SK-N-MC (cell line): ENCODE measurements at regions not wholly inside any gene's neighbourhood (a gene's known extent, or its start where the extent isn't known, plus 50 kb on each side); places are given as distances from the start of the nearest gene placed in this dataset.

Source experiments
- EZH2 ChIP-seq: fragments of 200-600 bp; sonication (generic); IDR thresholded peaks from one replicate; pipeline ENCODE4 v1.6.1; 2017; ENCODE audit warnings: antibody characterized with exemption
- POLR2AphosphoS5 ChIP-seq: IDR thresholded peaks from 2 replicates; pipeline ENCODE4 v1.6.1; 2012; ENCODE audit warnings: mild to moderate bottlenecking, low read depth, low read length, borderline replicate concordance

DNA sequence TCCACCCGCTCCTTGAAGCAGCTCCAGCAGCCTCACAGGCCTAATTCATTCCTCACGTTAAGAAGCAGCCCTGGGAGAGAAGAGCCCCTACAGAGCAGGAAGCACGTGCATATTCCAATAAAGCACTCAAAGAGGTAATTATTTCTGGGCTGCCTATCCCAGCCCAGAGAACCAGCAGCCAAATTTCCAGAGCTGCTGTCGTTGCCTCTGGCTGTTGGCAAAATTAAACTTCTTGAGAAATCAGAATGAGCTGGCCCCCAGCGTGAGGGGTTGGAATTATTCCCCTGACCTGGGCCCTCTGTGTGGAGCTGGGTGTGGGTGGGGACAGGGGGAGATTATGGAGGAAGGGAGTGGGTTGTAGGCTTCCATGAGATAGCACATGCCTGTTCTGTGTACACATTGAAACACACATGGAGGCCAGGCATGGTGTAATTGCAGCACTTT is 86.8 kb upstream of the HSPA9 start:
- TF ChIP-seq POLR2AphosphoS5 (peak; percentile 24; the same call in 1 of the 2 replicates), EZH2 (no peak)
